ENCODE measurements at regions not wholly inside any gene's neighbourhood (a gene's known extent, or its start where the extent isn't known, plus 50 kb on each side); places are given as distances from the start of the nearest gene placed in this dataset.

DNA sequence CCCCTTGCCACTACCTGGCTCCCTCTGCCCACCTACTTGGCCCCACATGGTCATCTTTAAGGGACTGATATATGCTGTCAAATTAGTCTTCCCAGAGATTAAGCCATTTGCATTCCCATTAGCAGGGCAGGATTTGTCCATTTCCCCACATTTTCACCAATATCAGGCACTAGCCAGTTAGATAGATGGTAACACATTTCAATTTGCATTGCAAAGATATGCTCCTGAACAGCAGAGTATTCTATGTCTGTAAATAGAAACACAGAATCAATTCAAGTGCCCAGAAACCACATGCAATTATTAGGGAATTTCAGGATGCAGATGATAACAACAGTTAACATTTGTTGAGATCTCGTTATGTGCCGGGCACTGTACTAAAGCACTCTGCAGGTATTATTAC, 92.6 kb upstream of the IL12B start:
- no peak for DNase-seq (ENCODE audit: low read depth in 2 of 2)

DNA sequence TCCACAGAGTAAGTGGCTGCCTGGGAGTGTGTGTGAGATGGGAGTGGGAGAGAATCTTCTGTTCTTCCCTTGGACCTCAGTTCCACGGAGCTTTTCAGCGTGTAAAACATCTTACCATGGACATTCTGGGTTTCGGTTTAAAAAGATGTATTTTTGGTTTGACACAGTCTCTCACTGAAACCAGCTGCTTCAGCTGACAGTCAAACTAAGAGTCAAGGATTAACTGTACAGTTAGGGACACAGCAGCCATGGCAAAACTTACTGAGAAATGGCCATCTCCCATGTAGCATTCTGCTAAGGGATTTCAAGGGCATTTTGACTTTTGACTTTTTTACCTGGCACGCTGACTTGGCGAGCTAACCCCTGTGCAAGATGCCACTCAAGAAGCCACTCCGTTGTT, 93.8 kb upstream of the IL12B start:
- DNase-seq (ENCODE audit: low read depth in 2 of 2) = no peak

DNA sequence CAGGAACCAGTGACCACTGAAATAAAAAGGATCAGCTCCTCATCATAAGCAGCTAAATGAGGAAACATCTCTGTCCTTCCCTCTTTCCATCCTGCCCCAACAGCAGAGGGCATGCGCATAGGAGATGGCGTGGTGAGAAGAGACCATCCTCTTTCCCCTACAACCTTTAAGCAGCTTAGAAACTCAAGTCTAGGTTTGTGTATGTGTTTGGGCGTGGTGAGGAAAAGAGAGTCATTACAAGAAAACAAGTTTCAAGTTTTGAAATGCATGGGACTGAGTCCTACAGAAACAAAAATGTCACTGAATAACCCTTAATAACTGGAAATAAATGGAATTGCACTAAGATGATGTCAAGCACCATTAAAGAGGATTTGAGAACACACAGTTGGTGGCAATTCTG, 96.4 kb upstream of the IL12B start:
- no peak for DNase-seq (ENCODE audit: low read depth in 2 of 2)

DNA sequence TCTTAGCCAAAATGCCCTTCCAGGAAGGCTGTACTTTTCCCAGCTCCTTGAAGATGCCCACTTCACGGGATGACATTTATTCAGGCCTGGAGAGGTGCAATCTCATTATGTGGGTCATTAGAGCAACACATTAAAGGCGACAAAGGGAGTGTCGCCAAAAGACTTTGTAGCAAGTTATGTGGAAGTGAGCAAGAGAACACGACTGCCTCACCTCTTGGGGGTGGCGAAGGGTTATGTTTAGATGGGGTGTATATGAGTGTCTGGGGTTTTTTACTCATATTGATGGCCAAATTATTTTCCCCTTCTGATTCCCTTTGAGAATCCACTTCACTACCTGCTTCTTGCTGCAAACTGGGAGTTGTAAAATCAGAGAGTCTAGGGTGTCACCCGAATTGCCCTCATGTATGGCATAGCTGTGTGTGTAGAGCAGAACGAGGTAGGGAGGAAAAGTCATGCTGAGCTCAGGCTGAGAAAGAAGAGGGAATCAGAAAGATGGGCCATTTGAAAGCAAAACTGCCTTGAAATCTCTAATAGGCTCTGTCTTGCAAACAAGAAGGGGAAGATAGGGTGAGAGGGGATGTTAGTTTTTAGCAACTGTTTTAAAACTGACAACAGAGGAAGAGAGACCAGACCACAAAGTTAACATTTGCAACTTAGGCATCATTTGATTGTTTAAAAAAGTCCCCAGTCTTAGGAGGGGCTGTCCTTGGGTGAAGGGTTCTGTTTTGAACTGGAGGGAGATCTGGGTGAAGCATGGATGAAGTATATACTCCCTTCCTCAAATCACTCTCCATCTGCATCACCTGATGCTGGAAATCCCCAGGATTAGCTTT, 97.1 kb upstream of the IL12B start:
- no peak for DNase-seq (ENCODE audit: low read depth in 2 of 2)

DNA sequence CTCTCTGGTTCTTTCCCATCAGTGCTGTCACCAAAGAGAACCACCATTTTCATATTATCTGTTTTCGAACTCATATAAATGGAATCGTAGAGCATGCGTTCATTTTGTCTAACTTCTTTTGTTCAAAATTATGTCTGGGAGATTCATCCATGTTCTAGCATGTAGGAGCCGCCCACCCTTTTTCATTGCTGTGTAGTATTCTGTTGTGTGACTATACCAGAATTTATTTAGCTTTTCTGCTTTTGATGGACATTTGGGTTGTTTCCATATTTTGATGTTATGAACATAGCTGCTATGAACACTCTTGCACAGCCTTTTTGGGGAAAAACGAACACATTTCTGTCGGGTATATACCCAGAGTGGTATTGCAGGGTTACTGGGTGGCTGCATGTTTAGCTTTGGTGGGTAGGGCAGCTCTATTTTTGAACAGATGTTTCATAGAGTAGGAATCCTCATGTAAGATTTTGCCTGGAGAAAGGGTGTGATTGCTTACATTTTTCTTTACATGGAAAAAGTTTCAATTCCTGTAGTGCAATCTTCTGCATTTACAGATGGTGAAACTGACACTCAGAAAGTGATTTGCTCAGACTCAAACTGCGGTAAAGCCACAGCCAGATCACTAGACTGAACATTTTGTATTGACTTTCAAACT, 100.2 kb upstream of the IL12B start:
- no peak for DNase-seq (ENCODE audit: low read depth in 2 of 2)

DNA sequence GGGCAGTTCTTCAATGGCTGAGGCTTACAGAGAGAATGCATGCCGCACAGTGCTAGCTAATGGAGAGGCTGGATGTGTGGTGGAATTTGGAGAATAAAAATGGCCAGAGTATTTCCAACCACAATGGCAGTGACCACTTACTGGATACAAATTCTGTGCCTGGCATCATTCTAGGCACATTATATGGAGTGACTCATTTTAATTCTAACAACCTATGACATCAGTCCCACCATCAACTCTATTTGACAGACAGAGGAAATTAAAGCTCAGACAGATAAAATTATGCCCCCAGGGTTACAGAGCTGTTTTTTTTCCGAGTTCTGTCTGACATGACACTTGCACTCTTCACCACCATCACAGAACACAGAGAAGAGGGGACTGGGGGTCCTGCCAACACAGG, 105.6 kb upstream of the IL12B start:
- no peak for DNase-seq (ENCODE audit: low read depth in 2 of 2)

DNA sequence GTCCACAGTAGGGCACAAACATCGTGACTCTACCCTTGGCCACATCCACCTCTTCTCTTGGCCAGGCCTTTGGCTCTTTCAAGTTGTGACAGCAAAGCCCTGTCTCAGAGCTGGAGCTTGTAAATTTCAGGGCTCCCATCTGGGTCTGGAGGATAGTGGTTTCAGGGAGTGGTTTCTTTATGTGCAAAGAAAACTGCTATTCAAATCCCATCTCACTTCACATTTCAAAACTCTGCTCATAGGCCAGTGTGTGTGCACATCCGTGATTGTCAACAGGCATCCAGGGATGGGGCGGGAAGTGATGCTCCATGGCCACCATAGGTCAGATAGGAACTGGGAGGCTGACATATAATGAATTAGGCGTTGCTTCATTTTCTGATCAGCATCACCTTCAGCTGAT, 107.8 kb upstream of the IL12B start:
- DNase-seq (ENCODE audit: low read depth in 2 of 2) = no peak

DNA sequence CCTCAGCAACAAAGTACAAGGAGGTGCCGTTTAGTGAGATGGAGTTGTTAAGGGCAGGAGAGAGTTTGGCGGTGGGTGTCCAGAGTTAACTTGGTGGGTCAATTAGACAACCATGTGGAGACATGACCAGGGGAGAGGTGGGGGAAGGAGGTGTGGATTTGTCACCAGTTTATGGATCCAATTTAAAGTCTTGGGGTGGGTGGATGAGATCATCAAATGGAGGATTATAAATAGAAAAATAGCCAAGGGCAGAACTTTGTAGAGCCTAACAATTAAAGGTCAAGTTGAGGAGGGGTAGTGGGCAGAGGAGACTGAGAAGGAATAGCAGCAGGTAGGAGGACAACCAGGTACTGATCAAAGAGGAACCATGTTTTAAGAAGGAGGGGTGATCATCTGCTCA, 108.7 kb upstream of the IL12B start:
- DNase-seq (ENCODE audit: low read depth in 2 of 2) = no peak

DNA sequence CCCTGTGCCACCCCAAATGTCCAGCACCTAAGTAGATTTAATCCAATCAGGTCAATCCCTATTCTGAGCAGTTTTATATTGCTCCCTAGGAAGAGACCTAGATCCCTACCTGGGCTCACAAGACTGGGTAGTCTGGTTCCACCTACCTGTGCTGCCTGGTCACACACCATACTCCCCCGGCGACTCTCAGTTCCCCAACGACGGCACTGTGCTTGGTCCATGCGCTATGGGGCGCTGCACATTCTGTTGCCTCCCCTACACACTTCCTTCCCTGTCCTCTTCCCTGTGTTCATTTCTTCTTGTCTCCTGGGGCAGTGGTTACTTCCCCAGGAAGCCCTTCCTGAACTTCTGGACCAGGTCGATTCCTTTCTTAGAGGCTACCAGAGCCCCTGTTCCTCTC, 109.9 kb upstream of the IL12B start:
- DNase-seq (ENCODE audit: low read depth in 2 of 2) = no peak

DNA sequence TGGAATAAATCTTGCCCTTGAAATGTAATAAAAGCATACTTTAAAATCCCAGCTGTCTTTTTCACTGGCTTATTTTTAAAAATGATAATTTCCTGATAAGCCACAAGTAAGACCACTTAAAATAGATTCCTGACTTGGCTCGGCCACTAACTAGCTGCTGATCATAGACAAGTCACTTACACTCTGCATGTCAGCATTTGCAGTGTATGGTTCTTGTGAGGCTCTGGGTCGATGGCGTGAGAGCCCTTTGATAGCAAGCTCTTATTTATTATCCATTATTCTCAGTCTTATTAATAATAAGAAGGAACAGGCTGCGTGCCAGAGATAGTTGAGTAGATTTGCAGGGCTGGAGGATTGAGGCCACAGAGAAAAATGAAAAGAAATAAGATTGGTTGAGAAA, 110.7 kb upstream of the IL12B start:
- DNase-seq (ENCODE audit: low read depth in 2 of 2) = no peak

DNA sequence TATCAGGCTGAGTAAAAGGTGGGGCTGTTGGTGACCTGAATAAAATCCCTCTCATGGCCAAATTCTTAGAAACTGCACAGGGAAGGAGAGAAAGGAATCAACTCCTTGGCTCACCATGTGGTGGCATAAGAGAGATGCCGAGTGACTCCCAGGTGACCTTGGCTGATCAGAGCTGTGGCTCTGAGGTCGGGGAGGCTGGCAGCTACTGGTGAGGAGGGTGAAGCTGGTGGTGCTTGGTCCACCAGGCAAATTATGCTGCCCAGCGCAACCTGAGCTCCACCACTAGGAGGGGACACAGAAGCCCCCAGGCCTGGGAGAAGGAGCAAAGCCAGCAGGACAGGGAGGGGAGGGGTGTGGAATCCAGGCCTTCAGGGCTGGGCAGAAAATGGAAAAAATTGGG, 111.2 kb upstream of the IL12B start:
- DNase-seq (ENCODE audit: low read depth in 2 of 2) = no peak

DNA sequence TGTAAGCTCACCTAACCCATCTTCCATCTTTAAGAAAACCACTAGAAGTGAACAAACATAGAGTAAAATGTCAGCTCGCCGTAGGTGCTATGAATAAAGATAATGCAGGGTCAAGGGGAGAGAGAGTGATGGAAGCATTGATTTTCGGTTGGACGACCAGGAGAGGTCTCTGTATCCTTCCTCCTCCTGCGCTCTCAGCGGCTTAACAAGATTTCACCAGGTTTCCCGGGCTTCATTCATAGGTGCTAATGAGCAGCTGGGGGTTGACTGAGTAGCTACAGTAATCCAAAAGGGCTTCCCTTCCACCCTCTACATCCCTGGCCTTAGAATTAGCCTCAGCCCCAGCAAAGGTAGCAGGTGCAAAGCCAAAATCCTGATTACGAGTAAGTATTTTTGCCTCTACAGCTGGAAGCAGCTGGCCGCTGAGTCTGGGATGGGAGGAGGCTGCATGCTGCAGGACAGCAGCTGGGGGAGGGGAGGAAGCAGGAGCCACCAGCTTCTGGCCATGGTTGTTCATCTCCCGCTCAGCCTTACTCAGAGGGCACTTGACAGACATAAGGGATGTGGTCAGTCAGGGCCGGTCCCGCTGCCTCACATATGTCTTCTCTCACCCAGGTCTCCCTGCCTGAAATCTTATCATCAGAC, 112.0 kb upstream of the IL12B start:
- no peak for DNase-seq (ENCODE audit: low read depth in 2 of 2)

DNA sequence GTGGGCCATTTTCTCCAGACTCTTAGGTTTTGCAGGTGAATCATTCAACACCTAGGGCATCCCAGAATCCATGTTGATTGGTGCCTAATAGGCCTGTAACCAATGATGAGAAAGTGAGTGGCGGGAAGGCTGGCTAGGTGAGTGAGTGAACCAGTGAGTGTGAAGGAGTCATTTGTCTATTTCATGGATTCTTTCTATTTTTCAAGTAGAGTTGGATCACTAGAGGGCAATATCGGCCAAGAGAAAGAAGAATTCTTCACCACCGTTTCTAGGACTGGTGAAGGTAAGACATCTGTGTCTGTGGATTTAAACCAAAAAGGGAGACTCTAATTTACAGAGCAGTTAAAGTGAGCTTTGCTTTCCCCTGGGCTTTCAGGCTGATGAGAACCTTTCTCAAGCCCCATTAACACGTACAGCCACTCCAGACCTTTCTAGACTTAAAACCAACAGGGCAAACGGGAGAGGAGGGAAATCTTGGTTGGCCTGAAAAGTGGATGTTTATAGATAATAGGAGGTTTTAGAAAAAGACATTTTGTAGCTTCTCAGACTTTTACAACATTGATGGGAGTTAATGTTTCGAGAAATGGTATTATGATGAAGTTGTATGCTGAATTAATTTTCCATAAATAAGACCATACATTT, 114.3 kb upstream of the IL12B start:
- DNase-seq (ENCODE audit: low read depth in 2 of 2) = no peak

DNA sequence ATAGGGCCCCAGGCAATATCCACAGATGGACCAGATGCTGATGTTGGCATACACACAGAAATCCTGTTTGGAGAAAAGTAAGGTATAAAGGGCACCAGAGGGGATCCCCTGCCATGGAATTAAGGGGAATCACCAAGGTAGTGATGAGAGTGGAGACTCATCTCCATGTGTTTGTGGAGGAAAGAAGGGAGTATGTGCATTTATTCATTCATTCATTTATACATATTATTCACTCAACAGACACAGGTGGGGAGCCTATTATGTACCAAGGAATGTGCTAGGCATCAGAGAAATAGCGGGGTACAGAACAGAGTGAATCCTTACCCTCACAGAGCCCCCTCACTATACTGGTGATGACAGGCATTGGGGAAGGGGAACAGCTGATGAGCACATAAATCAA, 116.8 kb upstream of the IL12B start:
- DNase-seq (ENCODE audit: low read depth in 2 of 2) = no peak

DNA sequence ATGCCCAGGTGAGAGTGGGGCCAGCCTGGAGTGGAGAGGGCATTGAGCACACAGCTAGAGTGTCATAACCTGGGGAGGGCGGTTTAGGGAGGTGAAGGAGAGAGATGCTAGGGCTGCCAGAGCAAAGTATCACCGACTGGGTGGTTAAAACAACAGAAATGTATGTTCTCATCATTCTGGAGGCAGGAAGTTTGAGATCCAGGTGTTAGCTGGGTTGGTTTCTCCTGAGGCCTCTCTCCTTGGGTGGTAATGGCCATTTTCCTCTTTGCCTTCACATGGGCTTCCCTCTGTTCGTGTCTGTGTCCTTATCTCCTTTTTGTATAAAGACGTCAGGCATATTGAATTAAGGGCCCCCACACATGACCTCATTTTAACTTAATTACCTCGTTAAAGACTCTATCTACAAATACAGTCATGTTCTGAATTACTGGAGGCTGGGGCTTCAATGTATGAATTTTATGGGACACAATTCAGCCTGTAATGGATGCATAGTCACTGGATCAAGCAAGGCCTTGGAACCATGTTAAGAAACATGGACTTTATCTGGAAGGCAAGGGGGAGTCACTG, 118.6 kb upstream of the IL12B start:
- DNase-seq (ENCODE audit: low read depth in 2 of 2) = no peak

DNA sequence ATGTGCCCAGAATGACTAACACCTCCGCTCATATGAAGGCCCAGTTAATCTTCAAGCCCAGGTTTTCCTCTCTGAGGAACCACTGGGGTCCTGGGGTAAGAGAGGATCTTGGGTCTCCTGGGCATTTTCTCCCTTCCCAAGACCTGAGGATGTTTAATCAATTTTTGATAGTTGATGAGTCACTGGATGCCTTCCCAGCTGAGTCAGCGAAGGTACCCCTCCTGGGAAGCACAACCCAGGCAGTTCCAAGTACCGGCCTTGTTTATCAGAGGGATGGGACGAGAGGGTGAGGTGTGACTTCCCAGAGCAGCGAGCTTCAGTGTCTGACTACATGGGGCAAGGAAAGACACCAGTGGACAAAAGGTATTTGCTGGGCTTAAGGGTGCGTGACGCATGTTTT, 119.6 kb upstream of the IL12B start:
- DNase-seq (ENCODE audit: low read depth in 2 of 2) = no peak

DNA sequence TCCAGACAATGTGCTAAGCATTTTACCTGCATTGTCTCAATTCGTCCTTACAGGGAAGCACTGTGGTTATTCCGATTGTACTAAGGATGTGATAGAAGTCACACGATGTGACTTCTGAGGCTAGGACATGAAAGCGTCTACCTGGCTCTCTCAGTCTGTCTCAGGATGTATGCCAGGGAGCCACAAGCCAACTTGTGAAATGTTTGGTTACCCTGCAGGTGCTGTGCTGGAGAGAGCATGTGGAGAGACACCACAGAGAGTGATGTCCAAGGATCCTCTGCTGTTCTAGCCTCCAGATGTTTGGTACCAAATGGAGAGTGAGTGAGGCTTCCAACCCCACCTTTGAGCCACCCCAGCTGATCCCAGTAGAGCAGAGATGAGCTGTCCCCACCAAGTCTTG, 120.1 kb upstream of the IL12B start:
- no peak for DNase-seq (ENCODE audit: low read depth in 2 of 2)

DNA sequence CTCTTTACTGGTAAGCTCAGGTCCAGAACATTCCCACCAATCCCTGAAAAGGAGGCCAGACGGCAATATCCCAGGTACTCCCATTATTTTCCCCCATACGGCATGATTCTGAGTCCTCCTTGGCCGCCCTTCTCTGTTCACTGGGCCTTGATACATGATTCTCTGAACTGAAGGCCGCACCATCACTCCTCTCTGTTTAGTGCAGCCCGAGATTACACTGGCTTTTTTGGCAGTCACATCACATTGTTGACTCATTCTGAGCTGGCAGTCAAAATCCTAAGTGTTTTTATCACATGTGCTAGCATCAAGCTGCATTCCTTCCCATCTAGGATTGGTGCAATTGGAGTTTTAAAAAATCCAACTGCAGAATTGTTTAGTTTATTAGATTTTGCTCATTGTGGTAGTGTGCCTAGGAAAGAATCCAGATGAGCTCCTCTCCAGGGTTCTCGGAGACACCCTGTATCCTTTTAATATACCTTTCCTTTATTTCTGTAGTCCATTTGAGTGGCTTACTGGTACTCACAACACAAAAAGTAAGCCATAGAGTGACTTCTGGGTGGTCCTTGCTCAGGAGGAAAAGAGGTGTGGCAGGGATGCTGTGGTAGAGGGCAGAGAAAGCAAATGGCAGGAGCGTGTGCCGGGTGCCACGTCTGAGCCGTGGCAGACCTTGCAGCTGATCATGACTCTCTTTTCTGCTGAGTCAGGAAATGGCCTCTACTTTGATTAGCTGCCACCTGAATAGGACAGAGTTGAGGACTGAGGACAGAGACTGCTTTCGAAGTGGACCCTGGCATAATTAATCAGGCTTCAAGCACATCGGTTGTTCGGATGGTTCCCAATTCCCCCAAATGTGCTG, 121.1 kb upstream of the IL12B start:
- no peak for DNase-seq (ENCODE audit: low read depth in 2 of 2)

DNA sequence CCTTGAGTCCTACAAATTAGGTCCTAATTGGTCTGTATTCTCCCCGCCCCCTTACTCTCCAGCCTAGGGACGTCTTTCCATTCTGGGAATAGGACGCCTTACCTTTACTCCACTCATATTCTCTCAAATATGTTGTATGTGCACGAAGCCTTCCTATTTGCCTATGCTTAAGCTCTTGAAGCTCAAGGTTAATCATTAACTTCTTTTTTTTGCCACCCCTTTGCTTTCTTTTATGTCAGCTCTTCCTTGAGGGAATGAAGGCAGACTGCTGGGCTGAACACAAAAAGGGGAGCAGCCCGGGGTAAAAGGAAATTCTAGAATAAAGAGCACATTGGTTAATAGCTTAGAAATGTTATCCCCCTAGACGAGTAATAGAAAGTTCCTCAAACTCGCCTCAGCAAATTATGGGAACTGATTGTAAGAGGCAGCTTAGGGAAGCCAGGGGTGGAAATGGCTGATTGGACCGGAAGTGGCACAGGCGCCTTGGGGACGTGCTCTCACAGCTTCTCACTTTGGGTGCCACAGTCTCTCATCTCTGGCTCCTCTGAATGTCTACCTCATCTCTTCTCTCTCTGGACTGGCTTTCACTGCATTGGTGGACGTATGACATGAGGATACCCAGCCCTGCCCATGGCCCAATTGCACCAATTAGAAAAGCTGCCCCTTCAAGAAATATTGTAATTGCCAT, 122.3 kb upstream of the IL12B start:
- no peak for DNase-seq (ENCODE audit: low read depth in 2 of 2)

DNA sequence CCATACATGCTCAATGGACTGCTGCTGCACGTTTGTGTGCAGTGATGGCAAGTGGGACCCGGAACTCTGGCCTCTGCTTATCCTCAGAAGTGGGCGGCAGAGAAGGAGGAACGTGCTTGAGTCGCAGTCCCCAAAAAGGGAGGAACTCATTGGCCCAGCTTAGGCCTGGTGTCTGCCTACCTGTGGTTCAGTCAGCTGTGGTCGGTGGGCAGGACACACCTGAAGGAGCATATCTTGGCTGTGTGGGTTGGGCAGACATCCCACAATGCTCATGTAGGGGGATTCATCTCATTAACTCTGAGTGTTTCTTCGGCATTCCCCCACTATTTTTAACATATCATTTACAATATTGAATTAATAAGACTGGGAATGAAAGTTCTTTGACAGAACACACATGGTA, 122.9 kb upstream of the IL12B start:
- no peak for DNase-seq (ENCODE audit: low read depth in 2 of 2)

DNA sequence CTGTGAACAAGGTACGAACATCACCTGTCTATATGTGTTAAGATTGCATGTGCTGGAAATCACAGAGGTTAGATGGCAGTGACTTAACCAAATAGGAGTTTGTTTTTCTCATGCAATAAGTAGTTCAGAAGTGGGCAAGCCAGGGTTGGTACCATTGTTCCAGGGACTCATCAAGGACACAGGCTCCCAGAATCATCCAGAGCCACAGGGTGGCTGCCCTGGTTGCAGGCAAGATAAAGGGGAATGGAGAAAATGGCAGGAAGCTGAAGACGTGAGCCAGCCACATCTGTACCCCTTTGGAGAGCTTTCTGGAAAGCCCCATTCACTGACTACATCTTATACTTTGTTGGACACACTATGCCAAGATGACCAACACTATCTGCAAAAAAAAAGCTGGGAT, 126.0 kb upstream of the IL12B start:
- no peak for DNase-seq (ENCODE audit: low read depth in 2 of 2)
